Adipose tissue (tissue), 3 donors: ENCODE measurements at regions not wholly inside any gene's neighbourhood (a gene's known extent, or its start where the extent isn't known, plus 50 kb on each side); places are given as distances from the start of the nearest gene placed in this dataset.
A peak's percentile ranks its signal among the peaks of the same experiment; 100 is the strongest.

Experiments used
- H3K27ac ChIP-seq: one replicate; pipeline ENCODE4 v1.5.1; 2013; ENCODE audit warnings: low read depth, low read length
- WGBS, 3 donors: extraction: QIAGEN DNeasy Blood & Tissue Kit; methylation state at CpG; one replicate each; pipeline ENCODE4 v1.1.7; 2013; 5-methylcytosine and 5-hydroxymethylcytosine counted together
- donor health status: healthy with polysubstance abuse.
- donor health status: Bipolar disorder and iron deficiency.
- donor health status: healthy.

DNA sequence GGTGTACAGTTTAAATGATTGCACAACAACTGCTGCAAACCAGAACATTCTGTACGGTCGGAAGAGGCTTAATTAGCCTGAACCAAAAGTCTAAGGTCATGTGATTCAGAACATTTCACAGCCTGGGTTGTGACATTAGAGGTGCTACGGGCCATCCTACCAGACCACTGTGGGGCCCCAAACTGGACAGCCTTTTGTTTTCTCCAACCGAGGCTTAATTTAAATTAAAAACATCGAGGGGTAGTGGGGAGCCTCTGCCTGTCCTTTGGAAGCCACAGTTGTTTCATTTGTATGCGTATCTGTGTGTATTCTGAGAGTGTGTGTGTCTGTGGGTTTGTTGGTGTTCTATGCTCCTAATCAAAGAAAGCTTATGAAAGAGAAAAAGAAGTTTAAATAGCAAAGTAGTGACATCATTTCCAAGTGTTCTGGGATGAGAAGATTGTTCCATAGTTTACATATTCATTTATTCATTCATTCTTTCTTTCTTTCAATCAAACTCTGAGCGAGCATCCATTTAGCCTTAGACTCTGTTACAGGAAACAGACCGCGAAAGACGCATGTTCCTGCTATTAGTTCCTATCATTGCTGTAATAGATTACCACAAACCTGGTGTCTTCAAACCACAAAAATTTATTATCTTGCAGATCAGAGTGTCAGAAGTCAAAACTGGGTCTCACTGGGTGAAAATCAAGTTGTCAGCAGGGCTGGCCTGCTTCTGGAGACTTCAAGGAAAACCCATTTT, 444.8 kb downstream of the FOXO1 start:
- H3K27ac ChIP-seq: no peak overlapping the region
- 52 to 76% (median 61%) methylated on average over 10 of the region's 10 CpGs for WGBS, 3 donors

DNA sequence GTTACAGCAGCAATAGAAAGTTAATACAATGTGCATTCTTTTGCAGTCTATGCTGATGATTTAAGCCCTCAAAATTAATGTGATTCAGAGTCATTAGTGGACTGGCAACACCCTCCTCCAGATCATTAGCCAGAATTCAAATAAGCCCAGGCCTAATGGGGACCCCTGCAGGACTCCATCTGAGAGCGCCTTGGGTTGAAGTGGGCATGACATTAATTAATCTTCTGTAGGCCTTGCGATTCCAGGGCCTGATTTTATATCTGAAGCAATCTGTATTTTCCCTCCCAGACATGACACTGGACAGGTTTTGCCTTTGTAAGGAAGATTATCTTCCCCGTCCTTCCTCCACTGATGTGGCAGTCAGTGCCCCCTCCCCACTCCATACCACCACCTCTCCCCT, 442.9 kb downstream of the FOXO1 start:
- H3K27ac ChIP-seq: no peak overlapping the region
- 87 to 96% (median 96%) methylated on average over 3 of the region's 3 CpGs for WGBS, 3 donors

GRCh38 chr13:40228496-40228895, 437.9 kb downstream of the FOXO1 start:
- WGBS, 3 donors: 77 to 81% (median 81%) methylated on average over 4 of the region's 4 CpGs
- H3K27ac ChIP-seq: no peak overlapping the region

GRCh38 chr13:40228990-40229389, 437.5 kb downstream of the FOXO1 start:
- WGBS, 3 donors: 47 to 48% (median 47%) methylated on average over 2 of the region's 2 CpGs
- H3K27ac ChIP-seq: no peak overlapping the region

DNA sequence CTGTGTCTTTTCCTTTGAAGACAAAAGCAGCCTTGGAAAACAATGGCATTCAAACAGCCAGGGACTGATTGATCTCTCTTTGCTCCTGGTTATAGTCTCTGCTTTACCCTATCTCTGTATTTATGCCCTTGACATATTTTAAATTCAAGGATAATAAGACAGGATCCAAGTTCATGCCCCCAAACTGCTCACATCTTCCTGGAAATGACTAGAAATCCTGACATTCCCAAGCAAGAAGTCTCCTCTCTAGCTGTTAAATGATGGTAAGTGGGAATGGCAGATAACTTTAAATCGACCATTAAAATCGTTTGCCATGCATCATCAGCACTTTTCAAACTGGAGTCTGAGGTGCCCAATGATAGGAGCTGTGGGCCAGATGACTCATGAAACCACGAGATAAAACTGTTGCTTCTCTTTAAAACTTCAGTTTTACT, 435.6 kb downstream of the FOXO1 start:
- H3K27ac ChIP-seq: no peak overlapping the region
- 28 to 64% (median 31%) methylated on average over 3 of the region's 3 CpGs for WGBS, 3 donors

DNA sequence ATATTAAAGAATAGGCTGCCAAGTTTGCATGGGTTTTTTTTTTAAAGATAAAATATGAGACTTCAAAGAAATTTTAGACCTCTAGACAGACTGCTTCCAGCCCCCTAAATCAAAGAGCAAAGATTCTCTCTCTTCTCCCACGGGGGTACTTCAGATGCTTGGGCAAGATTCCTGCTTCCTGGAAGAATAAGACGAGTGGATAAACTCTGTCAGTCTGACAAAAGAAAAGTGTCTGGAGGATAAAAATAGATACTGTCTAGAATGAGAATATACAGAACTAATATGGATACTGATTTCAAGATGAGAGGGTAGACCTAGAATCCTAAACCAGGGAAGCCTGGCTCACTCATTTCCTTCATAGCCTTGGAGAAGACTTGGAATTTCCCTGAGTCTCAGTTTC, 435.1 kb downstream of the FOXO1 start:
- 22 to 48% (median 33%) methylated on average over 2 of the region's 2 CpGs for WGBS, 3 donors
- H3K27ac ChIP-seq: no peak overlapping the region

- no peak overlapping the region for H3K27ac ChIP-seq
- WGBS, 3 donors: 49 to 86% (median 73%) methylated on average over 3 of the region's 3 CpGs
Measured at GRCh38 chr13:40231751-40232150, 434.7 kb downstream of the FOXO1 start.

- no peak overlapping the region for H3K27ac ChIP-seq
- 87 to 97% (median 96%) methylated on average over 3 of the region's 3 CpGs for WGBS, 3 donors
Measured at GRCh38 chr13:40232311-40233040, 434.0 kb downstream of the FOXO1 start.

GRCh38 chr13:40233731-40234195, 432.7 kb downstream of the FOXO1 start:
- H3K27ac ChIP-seq: no peak overlapping the region
- WGBS, 3 donors: 60 to 81% (median 72%) methylated on average over 8 of the region's 8 CpGs

DNA sequence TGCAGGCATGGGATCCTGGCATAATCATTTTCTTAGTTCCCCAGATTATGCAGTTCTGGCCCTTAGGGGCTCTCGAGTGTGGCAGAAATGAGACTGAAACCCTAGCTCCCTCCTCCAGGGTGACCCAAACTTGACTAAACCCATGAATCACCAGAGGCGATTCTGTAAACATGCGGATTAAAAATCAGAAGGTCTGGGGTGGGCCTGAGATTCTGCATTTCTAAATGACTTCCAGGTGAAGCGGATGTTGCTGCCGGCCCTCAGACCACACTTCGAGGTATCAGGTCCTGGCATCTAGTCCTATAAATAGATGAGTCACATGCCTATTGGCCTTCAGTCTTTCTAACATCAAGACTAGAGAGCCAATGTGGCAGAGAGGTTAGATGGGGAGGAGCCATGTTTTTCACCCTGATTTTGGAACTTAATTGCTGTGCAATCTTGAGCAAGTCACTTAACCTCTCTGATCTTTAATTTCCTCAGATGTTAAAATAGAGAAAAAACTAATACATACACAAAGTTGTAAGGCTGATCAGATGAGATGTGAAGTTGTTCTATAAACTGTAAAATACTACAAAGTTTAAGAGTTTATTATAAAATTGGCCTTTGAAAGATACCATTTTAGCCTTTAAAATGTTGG, 431.2 kb downstream of the FOXO1 start:
- 83 to 86% (median 85%) methylated on average over 6 of the region's 6 CpGs for WGBS, 3 donors
- H3K27ac ChIP-seq: no peak overlapping the region

DNA sequence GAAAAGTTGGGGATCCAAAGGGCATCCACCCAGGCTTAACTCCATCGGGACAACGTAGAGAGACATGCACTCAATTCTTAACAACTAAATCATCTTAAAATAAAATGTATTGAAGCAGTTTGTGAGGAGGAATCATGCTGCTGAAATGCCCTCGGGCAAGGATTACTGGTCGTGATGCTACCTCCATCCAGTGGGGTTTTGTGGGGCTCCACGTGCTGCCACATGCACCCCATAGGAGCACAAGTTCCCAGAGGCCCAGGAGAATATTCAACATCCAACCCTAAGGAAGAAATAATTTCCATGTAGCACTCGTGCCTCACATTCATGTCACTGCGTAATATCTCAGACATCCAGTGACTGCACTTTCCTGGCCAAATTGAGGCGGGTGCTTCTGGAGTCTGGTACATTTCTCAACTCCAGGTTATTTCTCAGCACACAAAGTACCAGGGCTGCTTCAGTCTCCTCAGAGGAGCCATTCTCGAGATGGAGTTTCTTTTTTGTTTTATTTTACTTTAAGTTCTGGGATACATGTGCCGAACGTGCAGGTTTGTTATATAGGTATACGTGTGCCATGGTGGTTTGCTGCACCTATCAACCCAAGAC, 429.8 kb downstream of the FOXO1 start:
- WGBS, 3 donors: 66 to 72% (median 67%) methylated on average over 12 of the region's 12 CpGs
- peak overlapping the region; percentile 51 for H3K27ac ChIP-seq

DNA sequence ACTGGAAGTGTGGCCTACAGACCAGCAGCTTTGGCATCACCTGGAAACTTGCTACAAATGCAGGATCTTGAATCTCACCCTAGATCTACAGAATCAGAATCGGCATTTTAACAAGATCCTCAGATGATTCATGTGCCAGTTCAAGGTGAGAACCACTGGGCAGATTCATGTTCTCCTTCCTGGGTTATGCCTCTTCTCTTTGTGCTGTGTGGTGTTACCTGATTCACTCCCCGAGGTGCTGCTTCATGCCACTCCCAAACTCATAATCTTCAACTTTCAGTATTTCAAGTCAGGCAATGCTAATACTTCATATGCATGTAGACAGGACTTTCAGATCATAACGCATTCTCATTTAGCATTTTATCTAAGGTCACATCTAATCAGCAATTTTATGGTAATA, 427.7 kb downstream of the FOXO1 start:
- 94 to 96% (median 96%) methylated on average over 3 of the region's 3 CpGs for WGBS, 3 donors
- H3K27ac ChIP-seq: no peak overlapping the region

- WGBS, 3 donors: 88 to 99% (median 91%) methylated on average over 2 of the region's 2 CpGs
- H3K27ac ChIP-seq: no peak overlapping the region
Measured at GRCh38 chr13:40240293-40240692, 426.1 kb downstream of the FOXO1 start.

DNA sequence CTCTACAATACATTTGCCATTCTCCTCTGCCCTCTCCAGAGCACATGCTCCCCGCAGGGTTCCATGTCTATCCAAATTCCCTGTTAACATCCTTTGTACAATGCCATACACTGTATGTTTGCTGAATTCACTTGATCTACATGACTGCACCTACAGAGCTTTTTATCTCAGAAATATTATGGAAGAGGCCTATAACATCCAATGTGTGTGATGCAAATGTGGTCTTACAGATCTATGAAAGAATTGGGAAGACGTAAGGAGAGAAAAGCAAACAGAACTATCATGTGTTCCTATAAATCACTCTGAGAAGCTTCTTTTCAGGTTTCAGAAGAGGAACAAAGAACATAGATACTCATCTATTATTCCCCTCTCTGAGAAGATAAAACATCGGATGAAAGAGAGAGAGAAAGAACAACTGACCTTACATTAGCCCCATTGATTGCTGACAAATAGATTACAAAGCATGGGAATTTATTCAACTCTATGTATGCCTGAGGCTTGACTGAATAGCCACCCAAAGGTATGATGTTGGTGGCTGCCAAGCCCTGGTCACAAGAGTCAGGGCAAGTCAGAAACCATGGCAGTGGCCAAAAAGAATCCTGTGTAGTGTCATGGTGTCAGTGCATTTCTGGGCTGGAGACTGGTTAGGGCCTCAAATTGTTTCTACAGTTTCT, 425.2 kb downstream of the FOXO1 start:
- H3K27ac ChIP-seq: no peak overlapping the region
- WGBS, 3 donors: 80 to 97% (median 93%) methylated on average over 3 of the region's 3 CpGs

DNA sequence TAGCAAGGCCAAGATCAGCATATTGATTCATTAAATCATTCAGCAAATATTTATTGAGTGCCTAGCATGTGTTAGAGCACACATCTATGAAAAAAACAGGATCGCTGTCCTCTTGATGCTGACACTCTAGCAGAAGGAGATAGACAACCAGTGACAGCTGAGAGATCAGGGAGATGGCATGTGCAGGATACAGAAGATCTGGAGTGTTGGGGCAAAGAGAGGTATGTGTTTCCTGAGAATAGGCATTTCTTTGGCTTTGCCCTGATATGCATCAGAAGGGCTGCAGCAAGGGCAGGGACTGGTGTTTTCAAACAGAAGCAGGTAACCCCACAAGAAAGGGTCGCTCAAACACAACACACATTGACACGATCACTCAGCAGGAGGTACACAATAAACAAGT, 423.4 kb downstream of the FOXO1 start:
- no peak overlapping the region for H3K27ac ChIP-seq
- WGBS, 3 donors: 87 to 97% (median 95%) methylated on average over 3 of the region's 3 CpGs

- H3K27ac ChIP-seq: no peak overlapping the region
- WGBS, 3 donors: 29 to 58% (median 33%) methylated on average over 3 of the region's 3 CpGs
Measured at GRCh38 chr13:40243982-40244381, 422.5 kb downstream of the FOXO1 start.

GRCh38 chr13:40245567-40245966, 420.9 kb downstream of the FOXO1 start:
- H3K27ac ChIP-seq: no peak overlapping the region
- 49 to 84% (median 75%) methylated on average over 3 of the region's 3 CpGs for WGBS, 3 donors

DNA sequence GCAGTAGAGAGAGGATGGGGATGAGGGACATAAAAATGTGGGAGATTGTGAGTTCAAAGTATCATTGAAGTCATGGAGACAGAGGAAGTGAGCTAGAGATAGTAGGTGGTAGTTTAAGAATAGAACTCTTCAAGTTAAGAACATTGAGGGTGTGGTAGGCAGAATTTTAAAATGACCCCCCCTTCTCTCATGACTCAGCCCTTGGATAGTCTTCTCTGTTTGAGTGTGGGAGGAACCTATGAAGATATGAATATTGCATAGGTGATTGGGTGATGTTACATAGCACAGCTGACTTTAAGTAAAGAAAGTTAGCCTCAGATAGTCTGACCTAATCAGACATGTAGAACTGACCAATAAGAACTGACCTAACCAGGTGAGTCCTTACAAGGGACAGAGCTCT, 418.6 kb downstream of the FOXO1 start:
- H3K27ac ChIP-seq: no peak overlapping the region
